ENCODE measurements at regions not wholly inside any gene's neighbourhood (a gene's known extent, or its start where the extent isn't known, plus 50 kb on each side); places are given as distances from the start of the nearest gene placed in this dataset.

DNA sequence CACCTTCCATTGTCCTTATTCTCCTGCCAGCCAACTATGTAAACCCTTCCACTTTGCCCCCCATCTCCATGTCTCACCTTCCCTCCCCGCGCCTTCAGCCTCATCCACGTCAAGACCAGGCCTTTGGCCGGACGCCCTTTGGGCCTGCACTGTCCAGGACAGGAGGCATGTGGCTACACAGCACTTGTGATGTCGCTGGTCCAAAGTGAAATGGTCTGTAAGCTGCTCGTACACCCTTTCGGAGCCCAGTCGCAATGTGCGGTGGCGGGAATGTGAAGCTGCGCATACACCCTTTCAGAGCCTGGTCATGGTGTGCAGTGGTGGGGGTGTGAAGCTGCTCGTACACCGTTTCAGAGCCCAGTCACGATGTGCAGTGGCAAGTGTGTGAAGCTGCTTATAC lies 247.9 kb upstream of the RGS6 start:
- no peaks in the 10 kb centered on the region for H3K4me1 ChIP-seq (ENCODE audit: low read depth, poor library complexity, severe bottlenecking)
- no peak overlapping the region for H3K4me2 ChIP-seq
- no peaks in the 10 kb centered on the region for H4K20me1 ChIP-seq (ENCODE audit: insufficient read depth)
- H3K27me3 ChIP-seq (ENCODE audit: insufficient read depth, low read depth) = no peaks in the 10 kb centered on the region
- TF ChIP-seq, protein P1, sequence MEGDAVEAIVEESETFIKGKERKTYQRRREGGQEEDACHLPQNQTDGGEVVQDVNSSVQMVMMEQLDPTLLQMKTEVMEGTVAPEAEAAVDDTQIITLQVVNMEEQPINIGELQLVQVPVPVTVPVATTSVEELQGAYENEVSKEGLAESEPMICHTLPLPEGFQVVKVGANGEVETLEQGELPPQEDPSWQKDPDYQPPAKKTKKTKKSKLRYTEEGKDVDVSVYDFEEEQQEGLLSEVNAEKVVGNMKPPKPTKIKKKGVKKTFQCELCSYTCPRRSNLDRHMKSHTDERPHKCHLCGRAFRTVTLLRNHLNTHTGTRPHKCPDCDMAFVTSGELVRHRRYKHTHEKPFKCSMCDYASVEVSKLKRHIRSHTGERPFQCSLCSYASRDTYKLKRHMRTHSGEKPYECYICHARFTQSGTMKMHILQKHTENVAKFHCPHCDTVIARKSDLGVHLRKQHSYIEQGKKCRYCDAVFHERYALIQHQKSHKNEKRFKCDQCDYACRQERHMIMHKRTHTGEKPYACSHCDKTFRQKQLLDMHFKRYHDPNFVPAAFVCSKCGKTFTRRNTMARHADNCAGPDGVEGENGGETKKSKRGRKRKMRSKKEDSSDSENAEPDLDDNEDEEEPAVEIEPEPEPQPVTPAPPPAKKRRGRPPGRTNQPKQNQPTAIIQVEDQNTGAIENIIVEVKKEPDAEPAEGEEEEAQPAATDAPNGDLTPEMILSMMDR (conservative IDR thresholded peaks at IDR 0.05; ENCODE audit: low read depth, low read length) = no peak
- no peak overlapping the region for H2AFZ ChIP-seq (ENCODE audit: low read depth)
- H3K27ac ChIP-seq = no peak overlapping the region
- no peaks in the 10 kb centered on the region for H3K36me3 ChIP-seq (ENCODE audit: insufficient read depth)
- no peaks in the 10 kb centered on the region for H3K79me2 ChIP-seq (ENCODE audit: insufficient read depth, low read depth)
- no peak overlapping the region for H3K4me3 ChIP-seq (IDR thresholded peaks at IDR 0.05; ENCODE audit: insufficient read depth, low read depth, low read length)
- H3K9ac ChIP-seq = no peak overlapping the region

GRCh38 chr14:71686677-71687076 lies 245.6 kb upstream of the RGS6 start:
- no peak overlapping the region for H3K4me2 ChIP-seq
- no peaks in the 10 kb centered on the region for H3K79me2 ChIP-seq (ENCODE audit: insufficient read depth, low read depth)
- H4K20me1 ChIP-seq (ENCODE audit: insufficient read depth) = no peaks in the 10 kb centered on the region
- no peaks in the 10 kb centered on the region for H3K27me3 ChIP-seq (ENCODE audit: insufficient read depth, low read depth)
- no peak overlapping the region for H3K27ac ChIP-seq
- TF ChIP-seq, protein P1 (conservative IDR thresholded peaks at IDR 0.05; ENCODE audit: low read depth, low read length) = no peak
- no peaks in the 10 kb centered on the region for H3K36me3 ChIP-seq (ENCODE audit: insufficient read depth)
- no peak overlapping the region for H2AFZ ChIP-seq (ENCODE audit: low read depth)
- H3K9ac ChIP-seq = no peak overlapping the region
- H3K4me1 ChIP-seq (ENCODE audit: low read depth, poor library complexity, severe bottlenecking) = no peaks in the 10 kb centered on the region
- no peak overlapping the region for H3K4me3 ChIP-seq (IDR thresholded peaks at IDR 0.05; ENCODE audit: insufficient read depth, low read depth, low read length)

GRCh38 chr14:71687166-71687831 lies 244.9 kb upstream of the RGS6 start:
- Histone ChIP-seq H3K9ac (no peak overlapping the region), H3K36me3 (ENCODE audit: insufficient read depth) (no peaks in the 10 kb centered on the region), H3K4me2 (no peak overlapping the region), H3K79me2 (ENCODE audit: insufficient read depth, low read depth) (no peaks in the 10 kb centered on the region), H3K27ac (no peak overlapping the region), H4K20me1 (ENCODE audit: insufficient read depth) (no peaks in the 10 kb centered on the region), H3K4me3 (IDR thresholded peaks at IDR 0.05; ENCODE audit: insufficient read depth, low read depth, low read length) (no peak overlapping the region), H3K27me3 (ENCODE audit: insufficient read depth, low read depth) (no peaks in the 10 kb centered on the region), H3K4me1 (ENCODE audit: low read depth, poor library complexity, severe bottlenecking) (no peaks in the 10 kb centered on the region), H2AFZ (ENCODE audit: low read depth) (no peak overlapping the region)
- TF ChIP-seq, protein P1 (conservative IDR thresholded peaks at IDR 0.05; ENCODE audit: low read depth, low read length) = no peak

GRCh38 chr14:71688576-71688975 lies 243.7 kb upstream of the RGS6 start:
- no peaks in the 10 kb centered on the region for H3K4me1 ChIP-seq (ENCODE audit: low read depth, poor library complexity, severe bottlenecking)
- no peak overlapping the region for H3K4me3 ChIP-seq (IDR thresholded peaks at IDR 0.05; ENCODE audit: insufficient read depth, low read depth, low read length)
- no peaks in the 10 kb centered on the region for H3K27me3 ChIP-seq (ENCODE audit: insufficient read depth, low read depth)
- no peak overlapping the region for H2AFZ ChIP-seq (ENCODE audit: low read depth)
- TF ChIP-seq, protein P1 (conservative IDR thresholded peaks at IDR 0.05; ENCODE audit: low read depth, low read length) = no peak
- no peak overlapping the region for H3K9ac ChIP-seq
- H4K20me1 ChIP-seq (ENCODE audit: insufficient read depth) = no peaks in the 10 kb centered on the region
- H3K79me2 ChIP-seq (ENCODE audit: insufficient read depth, low read depth) = no peaks in the 10 kb centered on the region
- no peak overlapping the region for H3K4me2 ChIP-seq
- H3K36me3 ChIP-seq (ENCODE audit: insufficient read depth) = no peaks in the 10 kb centered on the region
- H3K27ac ChIP-seq = no peak overlapping the region
